Mucosa of descending colon (tissue), 3 donors: ENCODE measurements at regions not wholly inside any gene's neighbourhood (a gene's known extent, or its start where the extent isn't known, plus 50 kb on each side); places are given as distances from the start of the nearest gene placed in this dataset.
"Not testable (repeated sequence)": the region's sequence is repeated elsewhere in the genome, so short reads cannot be mapped to it uniquely, and the experiment has no call there.

Experiments used
- ATAC-seq: fragments of 200-7000 bp; cut with Tn5 transposase; one replicate; pipeline ENCODE4 v1.9.1; 2020; ENCODE audit warnings: mild to moderate bottlenecking, moderate library complexity
- DNase-seq, 3 donors: peaks; one replicate each; pipeline ENCODE4 v3.0.0-alpha.2; 2020
- H3K36me3 ChIP-seq: fragments of 200-600 bp; one replicate; pipeline ENCODE4 v1.8.0; 2021; ENCODE audit warnings: low read depth, mild to moderate bottlenecking
- H3K4me1 ChIP-seq: fragments of 200-600 bp; one replicate; pipeline ENCODE4 v1.8.0; 2021; ENCODE audit warnings: low read depth, mild to moderate bottlenecking
- H3K4me3 ChIP-seq: fragments of 200-600 bp; one replicate; pipeline ENCODE4 v1.8.0; 2021; ENCODE audit warnings: mild to moderate bottlenecking
- H3K9me3 ChIP-seq: fragments of 200-600 bp; one replicate; pipeline ENCODE4 v1.8.0; 2021; ENCODE audit warnings: mild to moderate bottlenecking
- CTCF ChIP-seq: fragments of 200-600 bp; IDR thresholded peaks from one replicate; pipeline ENCODE4 v1.8.0; 2022; ENCODE audit warnings: antibody characterized with exemption, mild to moderate bottlenecking
- intact Hi-C, 2 donors: fragments of 100-400 bp; cut with DNase I in 1 of 2; cut with micrococcal nuclease in 1 of 2; formaldehyde crosslinking; loops; one replicate each; pipeline versions ENCODE4 v1.11.0 to v1.11.1; 2022; cut with DNase I, micrococcal nuclease
- donor health status: DM: no; HTN: no; CAD: no; lungs with moderate emphysema.
- donor health status: DM: no; HTN: no; CAD: no.
- donor health status: DM: no; HTN: yes; CAD: no.

- H3K36me3 ChIP-seq, H3K4me1 ChIP-seq, intact Hi-C loops, DNase-seq, H3K4me3 ChIP-seq, ATAC-seq: not testable (repeated sequence)
- peaks cover 81% of the 10 kb centered on the region for H3K9me3 ChIP-seq
These were observed 173.2 kb upstream of the TPTE start for GRCh38 chr21:10348150-10348549.

- H3K4me1 ChIP-seq, H3K36me3 ChIP-seq, intact Hi-C loops, H3K4me3 ChIP-seq: not testable (repeated sequence)
- DNase-seq (peak in 1 of 3 donors; percentile 20), ATAC-seq (peak; percentile 28)
- peaks cover 79% of the 10 kb centered on the region for H3K9me3 ChIP-seq
These were observed 166.4 kb upstream of the TPTE start for GRCh38 chr21:10354851-10355578.

- intact Hi-C loops, ATAC-seq, H3K36me3 ChIP-seq, H3K4me1 ChIP-seq, H3K4me3 ChIP-seq, DNase-seq: not testable (repeated sequence)
- peaks cover 82% of the 10 kb centered on the region for H3K9me3 ChIP-seq
These were observed 162.3 kb upstream of the TPTE start for GRCh38 chr21:10359120-10359519.

GRCh38 chr21:10359911-10360310, 161.5 kb upstream of the TPTE start:
- H3K36me3 ChIP-seq, H3K4me3 ChIP-seq, DNase-seq, intact Hi-C loops, H3K4me1 ChIP-seq, ATAC-seq: not testable (repeated sequence)
- peaks cover 75% of the 10 kb centered on the region for H3K9me3 ChIP-seq

- H3K9me3 ChIP-seq, result peaks cover 64% of the 10 kb centered on the region
- intact Hi-C loops, H3K4me3 ChIP-seq, DNase-seq, H3K4me1 ChIP-seq, H3K36me3 ChIP-seq: not testable (repeated sequence)
- ATAC-seq, result peak; percentile 15
These were observed 160.1 kb upstream of the TPTE start for GRCh38 chr21:10361214-10361736.

- H3K4me3 ChIP-seq, H3K4me1 ChIP-seq, ATAC-seq, intact Hi-C loops, H3K36me3 ChIP-seq: not testable (repeated sequence)
- H3K9me3 ChIP-seq, result peaks cover 53% of the 10 kb centered on the region
- peak in 1 of 3 donors; percentile 57 for DNase-seq
These were observed 158.6 kb upstream of the TPTE start for GRCh38 chr21:10362816-10363215.

GRCh38 chr21:10363321-10363720, 158.1 kb upstream of the TPTE start:
- intact Hi-C loops, DNase-seq, H3K4me1 ChIP-seq, H3K36me3 ChIP-seq, ATAC-seq, H3K4me3 ChIP-seq: not testable (repeated sequence)
- TF ChIP-seq CTCF, result peak; percentile 7
- H3K9me3 ChIP-seq, result peaks cover 50% of the 10 kb centered on the region

- peaks cover 31% of the 10 kb centered on the region for H3K9me3 ChIP-seq
- ATAC-seq, H3K4me1 ChIP-seq, DNase-seq, H3K36me3 ChIP-seq, H3K4me3 ChIP-seq, intact Hi-C loops: not testable (repeated sequence)
These were observed 155.2 kb upstream of the TPTE start for GRCh38 chr21:10366210-10366609.

- H3K36me3 ChIP-seq, H3K4me3 ChIP-seq, H3K4me1 ChIP-seq, intact Hi-C loops: not testable (repeated sequence)
- ATAC-seq (peak; percentile 23), DNase-seq (peak in 1 of 3 donors; percentile 25)
- peaks cover 32% of the 10 kb centered on the region for H3K9me3 ChIP-seq
These were observed 153.8 kb upstream of the TPTE start for GRCh38 chr21:10367586-10367985.

- H3K9me3 ChIP-seq, result peaks cover 31% of the 10 kb centered on the region
- H3K36me3 ChIP-seq, H3K4me1 ChIP-seq, intact Hi-C loops, H3K4me3 ChIP-seq: not testable (repeated sequence)
- DNase-seq (peak in 1 of 3 donors; percentile 71), ATAC-seq (peak; percentile 34)
These were observed 153.0 kb upstream of the TPTE start for GRCh38 chr21:10368323-10368798.

GRCh38 chr21:10369289-10369688, 152.1 kb upstream of the TPTE start:
- peaks cover 35% of the 10 kb centered on the region for H3K9me3 ChIP-seq
- not testable (repeated sequence) for H3K36me3 ChIP-seq

GRCh38 chr21:10377758-10378157, 143.6 kb upstream of the TPTE start:
- H3K4me1 ChIP-seq, H3K4me3 ChIP-seq, ATAC-seq, H3K36me3 ChIP-seq, intact Hi-C loops: not testable (repeated sequence)
- H3K9me3 ChIP-seq, result peaks cover 69% of the 10 kb centered on the region
- DNase-seq, result peak in 1 of 3 donors; percentile 25

More at GRCh38 chr21:10369289-10369688, 152.1 kb upstream of the TPTE start:
- H3K4me1 ChIP-seq, DNase-seq, intact Hi-C loops, H3K4me3 ChIP-seq, ATAC-seq: not testable (repeated sequence)

GRCh38 chr21:10379816-10380215, 141.6 kb upstream of the TPTE start:
- ATAC-seq, H3K4me3 ChIP-seq, H3K36me3 ChIP-seq, H3K4me1 ChIP-seq, intact Hi-C loops: not testable (repeated sequence)
- H3K9me3 ChIP-seq, result peaks cover 65% of the 10 kb centered on the region
- DNase-seq, result peak in 1 of 3 donors; percentile 22
